Stomach (tissue), 8 donors: ENCODE measurements at regions not wholly inside any gene's neighbourhood (a gene's known extent, or its start where the extent isn't known, plus 50 kb on each side); places are given as distances from the start of the nearest gene placed in this dataset.
"Not testable (repeated sequence)": the region's sequence is repeated elsewhere in the genome, so short reads cannot be mapped to it uniquely, and the experiment has no call there.

Experiments used
- DNase-seq, 2 donors: peaks; one replicate each; pipeline versions ENCODE4 v3.0.0 to v3.0.0-alpha.2; 2013 to 2019
- H3K27ac ChIP-seq, 5 donors: fragments of 200-600 bp in 4 of 5; sonication (generic) in 4 of 5; one replicate each; pipeline ENCODE4 v1.5.1; 2013 to 2019; ENCODE audit warnings: mild to moderate bottlenecking in 1 of 5, moderate library complexity in 1 of 5
- H3K27me3 ChIP-seq, 3 donors: fragments of 200-600 bp; sonication (generic); one replicate each; pipeline ENCODE4 v1.5.1; 2017 to 2019; ENCODE audit warnings: mixed run types in 1 of 3
- H3K36me3 ChIP-seq, 4 donors: fragments of 200-600 bp; sonication (generic); 1 replicate in 3 of 4; 2 replicates in 1 of 4; pipeline ENCODE4 v1.5.1; 2016 to 2019
- H3K4me1 ChIP-seq, 4 donors: fragments of 200-600 bp; sonication (generic); one replicate each; pipeline ENCODE4 v1.5.1; 2016 to 2019
- H3K4me3 ChIP-seq, 4 donors: fragments of 200-600 bp; sonication (generic) in 3 of 4; one replicate each; pipeline ENCODE4 v1.5.1; 2016 to 2019; ENCODE audit warnings: mild to moderate bottlenecking in 1 of 4
- H3K9me3 ChIP-seq, 4 donors: fragments of 200-600 bp; sonication (generic); one replicate each; pipeline ENCODE4 v1.5.1; 2016 to 2019
- CTCF ChIP-seq, 7 experiments: fragments of 450-650 bp in 4 of 7; fragments of 200-600 bp in 3 of 7; sonication (generic) in 3 of 7; IDR thresholded peaks; one replicate each; pipeline ENCODE4 v1.5.1; 2016 to 2019; ENCODE audit warnings: antibody characterized with exemption in 7 of 7, control low read depth in 2 of 7, mild to moderate bottlenecking in 1 of 7
- EP300 ChIP-seq: sonication (generic); formaldehyde crosslinking; IDR thresholded peaks from one replicate; pipeline ENCODE4 v1.6.1; 2017; ENCODE audit warnings: antibody characterized with exemption
- POLR2A ChIP-seq, 4 donors: fragments of 450-650 bp; IDR thresholded peaks; one replicate each; pipeline ENCODE4 v1.6.1; 2016; ENCODE audit warnings: antibody characterized with exemption in 4 of 4, control low read depth in 2 of 4, mild to moderate bottlenecking in 1 of 4, moderate library complexity in 1 of 4
- POLR2AphosphoS5 ChIP-seq, 3 donors: sonication (generic); formaldehyde crosslinking; IDR thresholded peaks; one replicate each; pipeline ENCODE4 v1.6.1; 2016; ENCODE audit warnings: antibody characterized with exemption in 3 of 3
- WGBS, 5 donors: extraction: QIAGEN DNeasy Blood & Tissue Kit in 3 of 5; methylation state at CpG; one replicate each; pipeline versions ENCODE4 v1.1.5 to v1.1.7; 2013 to 2018; 5-methylcytosine and 5-hydroxymethylcytosine counted together
- intact Hi-C: fragments of 100-400 bp; cut with DNase I; formaldehyde crosslinking; loops from one replicate; pipeline ENCODE4 v1.15.1; 2023; ENCODE audit warnings: low total_unique reads
- donor health status: healthy with polysubstance abuse.
- donor health status: Bipolar disorder and iron deficiency.
- donor health status: healthy.

DNA sequence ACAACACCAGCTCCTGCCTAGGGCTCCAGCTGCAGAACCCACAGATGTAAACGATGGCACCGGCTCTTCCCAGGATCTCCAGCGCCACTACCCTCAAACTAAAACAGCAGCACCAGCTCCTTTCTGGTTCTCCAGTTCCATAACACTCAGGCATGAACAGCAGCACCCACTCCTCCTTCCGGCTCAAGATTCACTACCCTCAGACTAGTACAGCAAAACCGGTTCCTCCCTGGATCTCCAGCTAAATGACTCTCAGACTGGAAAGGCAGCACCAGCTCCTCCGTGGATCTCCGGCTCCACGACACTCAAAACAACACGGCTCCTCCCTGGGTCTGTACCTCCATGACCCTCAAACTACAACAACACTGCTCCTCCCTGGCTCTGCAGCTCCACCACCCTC, 325.0 kb downstream of the PREX1 start:
- no peak for DNase-seq
- Histone ChIP-seq H3K36me3 (no peaks in the 10 kb centered on the region), H3K9me3 (no peaks in the 10 kb centered on the region), H3K27me3 (no peaks in the 10 kb centered on the region), H3K4me3 (no peak overlapping the region), H3K4me1 (no peaks in the 10 kb centered on the region), H3K27ac (no peak overlapping the region)
- intact Hi-C loops: no loop called here
- no peak for TF ChIP-seq EP300
- TF ChIP-seq POLR2A (IDR thresholded peaks at IDR 0.05): no peak
- TF ChIP-seq CTCF (IDR thresholded peaks at IDR 0.05): no peak
- no peak for TF ChIP-seq POLR2AphosphoS5 (IDR thresholded peaks at IDR 0.05)
- WGBS, 5 donors: 77 to 85% (median 80%) methylated on average over 9 of the region's 9 CpGs

- intact Hi-C loops: no loop called here
- Histone ChIP-seq H3K4me1 (no peaks in the 10 kb centered on the region), H3K9me3 (no peaks in the 10 kb centered on the region), H3K36me3 (no peaks in the 10 kb centered on the region), H3K4me3 (no peak overlapping the region), H3K27ac (no peak overlapping the region), H3K27me3 (no peaks in the 10 kb centered on the region)
- no peak for DNase-seq
- 72 to 87% (median 84%) methylated on average over 9 of the region's 9 CpGs for WGBS, 5 donors
- TF ChIP-seq CTCF (IDR thresholded peaks at IDR 0.05) (no peak), POLR2AphosphoS5 (IDR thresholded peaks at IDR 0.05) (no peak), POLR2A (IDR thresholded peaks at IDR 0.05) (no peak), EP300 (no peak)
Observed at GRCh38 chr20:48502016-48502415, 325.8 kb downstream of the PREX1 start.

- intact Hi-C loops, H3K27ac ChIP-seq, DNase-seq, H3K4me3 ChIP-seq, H3K4me1 ChIP-seq, H3K36me3 ChIP-seq, H3K27me3 ChIP-seq, H3K9me3 ChIP-seq: not testable (repeated sequence)
- 72 to 80% (median 78%) methylated on average over 9 of the region's 9 CpGs for WGBS, 5 donors
Observed at GRCh38 chr20:48500900-48501299, 326.9 kb downstream of the PREX1 start.

GRCh38 chr20:48498939-48499338, 328.9 kb downstream of the PREX1 start:
- DNase-seq, H3K4me1 ChIP-seq, H3K36me3 ChIP-seq, H3K4me3 ChIP-seq, H3K27ac ChIP-seq, intact Hi-C loops, H3K9me3 ChIP-seq, H3K27me3 ChIP-seq: not testable (repeated sequence)
- 60 to 68% (median 66%) methylated on average over 2 to 4 of the region's 4 CpGs for WGBS, 5 donors

- WGBS, 5 donors: 60 to 86% (median 80%) methylated on average over 1 to 4 of the region's 4 CpGs
- H3K4me3 ChIP-seq, H3K9me3 ChIP-seq, H3K4me1 ChIP-seq, intact Hi-C loops, H3K36me3 ChIP-seq, H3K27me3 ChIP-seq, DNase-seq, H3K27ac ChIP-seq: not testable (repeated sequence)
Observed at GRCh38 chr20:48498125-48498524, 329.7 kb downstream of the PREX1 start.

DNA sequence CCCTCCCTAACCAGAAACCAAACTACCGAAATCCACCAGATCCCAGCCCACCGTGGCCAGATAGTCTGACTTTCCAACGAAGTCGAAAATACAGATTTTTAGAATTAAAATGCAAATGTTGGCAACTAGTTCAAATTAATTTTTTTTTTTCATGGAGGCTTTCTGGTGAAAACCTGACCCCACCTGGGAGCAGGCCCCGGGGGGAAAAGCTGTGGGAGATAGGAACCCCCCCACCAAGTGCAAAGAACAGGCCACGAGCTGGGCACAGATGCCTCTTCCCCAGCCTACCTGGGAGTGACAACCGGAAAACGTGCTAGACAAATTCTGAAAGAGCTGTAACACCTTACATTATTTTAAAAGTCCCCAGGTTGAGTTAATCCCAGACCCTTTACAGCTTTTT, 333.8 kb downstream of the PREX1 start:
- TF ChIP-seq EP300 (no peak), POLR2AphosphoS5 (IDR thresholded peaks at IDR 0.05) (no peak), CTCF (IDR thresholded peaks at IDR 0.05) (no peak), POLR2A (IDR thresholded peaks at IDR 0.05) (no peak)
- 76 to 81% (median 76%) methylated on average over 8 of the region's 8 CpGs for WGBS, 5 donors

GRCh38 chr20:48493331-48493730, 334.5 kb downstream of the PREX1 start:
- 71 to 77% (median 75%) methylated on average over 10 to 18 of the region's 18 CpGs for WGBS, 5 donors
- H3K4me3 ChIP-seq, H3K36me3 ChIP-seq, H3K4me1 ChIP-seq, H3K27ac ChIP-seq, DNase-seq, intact Hi-C loops, H3K9me3 ChIP-seq: not testable (repeated sequence)
- H3K27me3 ChIP-seq: peaks cover 0 to 40% (median 0%) of the 10 kb centered on the region in 3 donors

More for the DNA sequence above, 333.8 kb downstream of the PREX1 start:
- H3K27ac ChIP-seq: no peak overlapping the region
- no peaks in the 10 kb centered on the region for H3K4me1 ChIP-seq
- intact Hi-C loops: no loop called here
- no peaks in the 10 kb centered on the region for H3K9me3 ChIP-seq
- peaks cover 0 to 33% (median 0%) of the 10 kb centered on the region in 3 donors for H3K27me3 ChIP-seq
- no peak for DNase-seq
- H3K4me3 ChIP-seq: no peak overlapping the region
- no peaks in the 10 kb centered on the region for H3K36me3 ChIP-seq
